Caco-2 (cell line): ENCODE measurements at regions not wholly inside any gene's neighbourhood (a gene's known extent, or its start where the extent isn't known, plus 50 kb on each side); places are given as distances from the start of the nearest gene placed in this dataset.

Experiments used
- BruUV-seq: library from RNA; stranded (reverse); fragments of 400-500 nt; replicated peaks from 2 replicates; lab custom pipeline; 2021; lab: Mats Ljungman, UMichigan
- CTCF ChIA-PET: fragments of 300-600 bp; sonication (Branson Sonifier 250); formaldehyde crosslinking; loops from one replicate; lab custom pipeline; 2022; ENCODE audit warnings: antibody characterized with exemption; lab: Charles Lee
- POLR2A ChIA-PET: fragments of 300-600 bp; sonication (Branson Sonifier 250); formaldehyde crosslinking; loops from one replicate; lab custom pipeline; 2022; ENCODE audit warnings: antibody characterized with exemption; lab: Charles Lee
- DNase-seq, 2 experiments: peaks; one replicate each; pipeline versions ENCODE4 v3.0.0 to v3.0.0-alpha.2; 2020 to 2022
- H3K27me3 ChIP-seq: replicated peaks from 2 replicates; pipeline ENCODE4 v1.6.0; 2011; ENCODE audit warnings: low read length; ENCODE audit not compliant: control insufficient read depth, insufficient read depth
- H3K36me3 ChIP-seq: 2 replicates; pipeline ENCODE4 v1.5.1; 2011; ENCODE audit warnings: low read length; ENCODE audit not compliant: control insufficient read depth, insufficient read depth
- H3K4me1 ChIP-seq: fragments of 250-450 bp; sonication (Bioruptor Pico); 2 replicates; pipeline ENCODE4 v1.5.1; 2020; ENCODE audit warnings: mild to moderate bottlenecking
- H3K4me3 ChIP-seq: 2 replicates; pipeline ENCODE4 v1.5.1; 2011; ENCODE audit warnings: low read depth, mild to moderate bottlenecking, control low read depth, low read length
- H3K9me3 ChIP-seq: fragments of 250-450 bp; sonication (Bioruptor Pico); 2 replicates; pipeline ENCODE4 v1.5.1; 2020; ENCODE audit warnings: mild to moderate bottlenecking, moderate library complexity
- H3K27ac Mint-ChIP-seq: one replicate; pipeline ENCODE4 v1.8.0; 2022; ENCODE audit warnings: mixed read lengths; ENCODE audit not compliant: unreplicated experiment
- H3K27me3 Mint-ChIP-seq: one replicate; pipeline ENCODE4 v1.8.0; 2022; ENCODE audit warnings: mixed read lengths; ENCODE audit not compliant: insufficient read depth, unreplicated experiment
- H3K36me3 Mint-ChIP-seq: one replicate; pipeline ENCODE4 v1.8.0; 2022; ENCODE audit warnings: mild to moderate bottlenecking, mixed read lengths; ENCODE audit not compliant: insufficient read depth, unreplicated experiment
- H3K4me1 Mint-ChIP-seq: one replicate; pipeline ENCODE4 v1.8.0; 2022; ENCODE audit warnings: low read depth, mixed read lengths; ENCODE audit not compliant: unreplicated experiment
- H3K4me3 Mint-ChIP-seq: one replicate; pipeline ENCODE4 v1.8.0; 2022; ENCODE audit warnings: mild to moderate bottlenecking, moderate library complexity, mixed read lengths; ENCODE audit not compliant: unreplicated experiment
- H3K9me3 Mint-ChIP-seq: one replicate; pipeline ENCODE4 v1.8.0; 2022; ENCODE audit warnings: mixed read lengths; ENCODE audit not compliant: unreplicated experiment
- CTCF ChIP-seq, 2 experiments: fragments of 200-600 bp in 1 of 2; IDR thresholded peaks; 1 replicate in 1 of 2; 2 replicates in 1 of 2; pipeline versions ENCODE4 v1.5.1 to v1.8.0; 2011 to 2022; ENCODE audit warnings: antibody characterized with exemption in 1 of 2, control low read depth in 1 of 2, inconsistent platforms in 1 of 2, low read depth in 1 of 2, low read length in 1 of 2, mild to moderate bottlenecking in 1 of 2, moderate library complexity in 1 of 2; ENCODE audit not compliant: insufficient read depth in 1 of 2, severe bottlenecking in 1 of 2, unreplicated experiment in 1 of 2
- intact Hi-C: fragments of 100-400 bp; cut with micrococcal nuclease; formaldehyde crosslinking; loops from one replicate; pipeline ENCODE4 v1.10.0; 2022; ENCODE audit not compliant: unreplicated experiment

- no peak overlapping the region for H3K27ac Mint-ChIP-seq
- peaks cover 4% of the 10 kb centered on the region for H3K9me3 Mint-ChIP-seq
- intact Hi-C loops = no loop called here
- no peaks in the 10 kb centered on the region for H3K27me3 Mint-ChIP-seq
- Histone ChIP-seq H3K27me3 (no peaks in the 10 kb centered on the region), H3K4me3 (no peak overlapping the region), H3K4me1 (no peaks in the 10 kb centered on the region), H3K36me3 (no peaks in the 10 kb centered on the region), H3K9me3 (no peaks in the 10 kb centered on the region)
- ChIA-PET POLR2A (no interaction called here), CTCF (no interaction called here)
- H3K4me3 Mint-ChIP-seq = no peak overlapping the region
- no peaks in the 10 kb centered on the region for H3K4me1 Mint-ChIP-seq
- TF ChIP-seq CTCF (IDR thresholded peaks at IDR 0.05; ENCODE audit: insufficient read depth in 1 of 2, low read depth in 1 of 2, low read length in 1 of 2, severe bottlenecking in 1 of 2, unreplicated experiment in 1 of 2) = no peak
- BruUV-seq = no TSS peak
- DNase-seq = no peak
- no peaks in the 10 kb centered on the region for H3K36me3 Mint-ChIP-seq
Measured at GRCh38 chr16:54503011-54503855, 216.6 kb upstream of the IRX3 start.

- BruUV-seq = no TSS peak
- H3K36me3 Mint-ChIP-seq = no peaks in the 10 kb centered on the region
- no peaks in the 10 kb centered on the region for H3K27me3 Mint-ChIP-seq
- Histone ChIP-seq H3K4me3 (no peak overlapping the region), H3K4me1 (no peaks in the 10 kb centered on the region), H3K36me3 (no peaks in the 10 kb centered on the region), H3K27me3 (no peaks in the 10 kb centered on the region), H3K9me3 (peaks cover 11% of the 10 kb centered on the region)
- peaks cover 19% of the 10 kb centered on the region for H3K9me3 Mint-ChIP-seq
- no peaks in the 10 kb centered on the region for H3K4me1 Mint-ChIP-seq
- no peak overlapping the region for H3K27ac Mint-ChIP-seq
- DNase-seq = no peak
- POLR2A ChIA-PET = no interaction called here
- TF ChIP-seq CTCF (IDR thresholded peaks at IDR 0.05; ENCODE audit: insufficient read depth in 1 of 2, low read depth in 1 of 2, low read length in 1 of 2, severe bottlenecking in 1 of 2, unreplicated experiment in 1 of 2) = no peak
- no peak overlapping the region for H3K4me3 Mint-ChIP-seq
- intact Hi-C loops = no loop called here
- CTCF ChIA-PET = no interaction called here
Measured at GRCh38 chr16:54501797-54502196, 215.2 kb upstream of the IRX3 start.

GRCh38 chr16:54493594-54493993, 207.0 kb upstream of the IRX3 start:
- Mint-ChIP-seq H3K36me3 (no peaks in the 10 kb centered on the region), H3K27ac (no peak overlapping the region), H3K27me3 (no peaks in the 10 kb centered on the region), H3K4me1 (no peaks in the 10 kb centered on the region), H3K9me3 (peaks cover 32% of the 10 kb centered on the region), H3K4me3 (no peak overlapping the region)
- H3K4me1 ChIP-seq = no peaks in the 10 kb centered on the region; the same call in 1 of the 2 replicates
- no TSS peak for BruUV-seq
- H3K9me3 ChIP-seq = peaks cover 11% of the 10 kb centered on the region
- DNase-seq = no peak
- H3K36me3 ChIP-seq = no peaks in the 10 kb centered on the region
- POLR2A ChIA-PET = no interaction called here
- intact Hi-C loops = no loop called here
- H3K4me3 ChIP-seq = no peak overlapping the region
- H3K27me3 ChIP-seq = no peaks in the 10 kb centered on the region
- CTCF ChIA-PET = no interaction called here
- no peak for TF ChIP-seq CTCF (IDR thresholded peaks at IDR 0.05; ENCODE audit: insufficient read depth in 1 of 2, low read depth in 1 of 2, low read length in 1 of 2, severe bottlenecking in 1 of 2, unreplicated experiment in 1 of 2)
